PFSK-1 (cell line): ENCODE measurements at regions not wholly inside any gene's neighbourhood (a gene's known extent, or its start where the extent isn't known, plus 50 kb on each side); places are given as distances from the start of the nearest gene placed in this dataset.

ENCODE experiments used
- FOXP2 ChIP-seq: optimal IDR thresholded peaks from 2 replicates; pipeline ENCODE3; 2011; ENCODE audit warnings: borderline replicate concordance, control low read depth, inconsistent platforms; ENCODE audit not compliant: insufficient read depth; ENCODE audit errors: extremely low read length, extremely low read depth
- POLR2AphosphoS5 ChIP-seq: IDR thresholded peaks from 2 replicates; pipeline ENCODE4 v1.6.1; 2012; ENCODE audit warnings: low read depth, mild to moderate bottlenecking, control low read depth, low read length, moderate library complexity
- SIN3A ChIP-seq: IDR thresholded peaks from 2 replicates; pipeline ENCODE4 v1.6.1; 2012; ENCODE audit warnings: mild to moderate bottlenecking, low read length, moderate library complexity, borderline replicate concordance; ENCODE audit not compliant: insufficient read depth
- TAF1 ChIP-seq: IDR thresholded peaks from 2 replicates; pipeline ENCODE4 v1.6.1; 2012; ENCODE audit warnings: low read length, control low read depth, borderline replicate concordance; ENCODE audit not compliant: insufficient read depth
- TF ChIP-seq, protein P1 (sequence below), 2 experiments: IDR thresholded peaks; 2 replicates each; pipeline versions ENCODE4 v1.6.1 to v1.8.0; 2011 to 2012; ENCODE audit warnings: low read depth in 2 of 2, low read length in 2 of 2, control low read depth in 1 of 2, inconsistent platforms in 1 of 2, mild to moderate bottlenecking in 1 of 2, moderate library complexity in 1 of 2; ENCODE audit not compliant: insufficient read depth in 1 of 2

- TF ChIP-seq TAF1 (no peak), SIN3A (no peak), FOXP2 (no peak)
- TF ChIP-seq, protein P1, sequence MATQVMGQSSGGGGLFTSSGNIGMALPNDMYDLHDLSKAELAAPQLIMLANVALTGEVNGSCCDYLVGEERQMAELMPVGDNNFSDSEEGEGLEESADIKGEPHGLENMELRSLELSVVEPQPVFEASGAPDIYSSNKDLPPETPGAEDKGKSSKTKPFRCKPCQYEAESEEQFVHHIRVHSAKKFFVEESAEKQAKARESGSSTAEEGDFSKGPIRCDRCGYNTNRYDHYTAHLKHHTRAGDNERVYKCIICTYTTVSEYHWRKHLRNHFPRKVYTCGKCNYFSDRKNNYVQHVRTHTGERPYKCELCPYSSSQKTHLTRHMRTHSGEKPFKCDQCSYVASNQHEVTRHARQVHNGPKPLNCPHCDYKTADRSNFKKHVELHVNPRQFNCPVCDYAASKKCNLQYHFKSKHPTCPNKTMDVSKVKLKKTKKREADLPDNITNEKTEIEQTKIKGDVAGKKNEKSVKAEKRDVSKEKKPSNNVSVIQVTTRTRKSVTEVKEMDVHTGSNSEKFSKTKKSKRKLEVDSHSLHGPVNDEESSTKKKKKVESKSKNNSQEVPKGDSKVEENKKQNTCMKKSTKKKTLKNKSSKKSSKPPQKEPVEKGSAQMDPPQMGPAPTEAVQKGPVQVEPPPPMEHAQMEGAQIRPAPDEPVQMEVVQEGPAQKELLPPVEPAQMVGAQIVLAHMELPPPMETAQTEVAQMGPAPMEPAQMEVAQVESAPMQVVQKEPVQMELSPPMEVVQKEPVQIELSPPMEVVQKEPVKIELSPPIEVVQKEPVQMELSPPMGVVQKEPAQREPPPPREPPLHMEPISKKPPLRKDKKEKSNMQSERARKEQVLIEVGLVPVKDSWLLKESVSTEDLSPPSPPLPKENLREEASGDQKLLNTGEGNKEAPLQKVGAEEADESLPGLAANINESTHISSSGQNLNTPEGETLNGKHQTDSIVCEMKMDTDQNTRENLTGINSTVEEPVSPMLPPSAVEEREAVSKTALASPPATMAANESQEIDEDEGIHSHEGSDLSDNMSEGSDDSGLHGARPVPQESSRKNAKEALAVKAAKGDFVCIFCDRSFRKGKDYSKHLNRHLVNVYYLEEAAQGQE (IDR thresholded peaks at IDR 0.05; ENCODE audit: insufficient read depth in 1 of 2, low read depth in 2 of 2, low read length in 2 of 2): no peak
These were observed 133.4 kb upstream of the FNDC3A start for GRCh38 chr13:48842316-48842715.

- TF ChIP-seq TAF1 (no peak), SIN3A (no peak), POLR2AphosphoS5 (no peak), FOXP2 (no peak)
- TF ChIP-seq, protein P1 (IDR thresholded peaks at IDR 0.05; ENCODE audit: insufficient read depth in 1 of 2, low read depth in 2 of 2, low read length in 2 of 2): no peak
These were observed 131.9 kb upstream of the FNDC3A start for GRCh38 chr13:48843630-48844380.

GRCh38 chr13:48844676-48845075 is 131.0 kb upstream of the FNDC3A start:
- TF ChIP-seq SIN3A (no peak), TAF1 (no peak), FOXP2 (no peak), POLR2AphosphoS5 (no peak)
- TF ChIP-seq, protein P1 (IDR thresholded peaks at IDR 0.05; ENCODE audit: insufficient read depth in 1 of 2, low read depth in 2 of 2, low read length in 2 of 2): no peak

DNA sequence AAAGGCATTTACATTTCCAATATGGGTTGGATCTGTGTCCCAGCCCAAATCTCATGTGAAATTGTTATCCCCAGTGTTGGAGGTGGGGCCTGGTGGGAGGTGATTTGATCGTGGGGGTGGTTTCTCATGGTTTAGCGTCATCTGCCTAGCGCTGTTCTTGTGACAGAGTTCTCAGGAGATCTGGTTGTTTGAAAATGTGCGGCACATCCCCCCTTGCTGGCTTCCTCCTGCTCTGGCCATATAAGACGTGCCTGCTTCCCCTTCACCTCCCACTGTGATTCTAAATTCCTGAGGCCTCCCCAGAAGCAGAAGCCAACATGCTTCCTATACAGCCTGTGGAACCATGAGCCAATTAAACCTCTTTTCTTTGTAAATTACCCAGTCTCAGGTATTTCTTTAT is 126.2 kb upstream of the FNDC3A start:
- TF ChIP-seq, protein P1 (IDR thresholded peaks at IDR 0.05; ENCODE audit: insufficient read depth in 1 of 2, low read depth in 2 of 2, low read length in 2 of 2): no peak
- TF ChIP-seq TAF1 (no peak), SIN3A (no peak), POLR2AphosphoS5 (no peak), FOXP2 (no peak)

GRCh38 chr13:48851707-48852106 is 124.0 kb upstream of the FNDC3A start:
- TF ChIP-seq, protein P1 (IDR thresholded peaks at IDR 0.05; ENCODE audit: insufficient read depth in 1 of 2, low read depth in 2 of 2, low read length in 2 of 2): no peak
- no peak for TF ChIP-seq POLR2AphosphoS5
- TF ChIP-seq FOXP2: no peak
